ENCODE measurements at regions not wholly inside any gene's neighbourhood (a gene's known extent, or its start where the extent isn't known, plus 50 kb on each side); places are given as distances from the start of the nearest gene placed in this dataset.

GRCh38 chr15:70186152-70186551 lies 88.4 kb upstream of the TLE3 start:
- TF ChIP-seq CTCF (IDR thresholded peaks at IDR 0.05) (no peak), POLR2AphosphoS5 (IDR thresholded peaks at IDR 0.05) (no peak)
